Activated CD8-positive, alpha-beta T cell treated with anti-CD3 and anti-CD28 coated beads, Interleukin-2, amount 10 ng/mL, durations not matched to agents 7 days and 5 days (primary cell): ENCODE measurements at regions not wholly inside any gene's neighbourhood (a gene's known extent, or its start where the extent isn't known, plus 50 kb on each side); places are given as distances from the start of the nearest gene placed in this dataset.

Experiments used
- ATAC-seq: fragments of 150-1000 bp; cut with Tn5 transposase; one replicate; pipeline ENCODE4 v1.10.0; 2021; ENCODE audit warnings: moderate library complexity
- CTCF ChIA-PET: fragments of 350-600 bp; sonication (Branson Sonifier 250); formaldehyde crosslinking; loops from one replicate; lab custom pipeline; 2021; ENCODE audit warnings: antibody characterized with exemption; lab: Charles Lee
- POLR2A ChIA-PET: fragments of 350-600 bp; sonication (Branson Sonifier 250); formaldehyde crosslinking; loops from one replicate; lab custom pipeline; 2021; ENCODE audit warnings: antibody characterized with exemption; lab: Charles Lee
- DNase-seq: peaks from one replicate; pipeline ENCODE4 v3.0.0-alpha.2; 2020
- H3K27ac Mint-ChIP-seq: one replicate; pipeline ENCODE4 v1.8.0; 2021; ENCODE audit warnings: mild to moderate bottlenecking, mixed read lengths
- H3K27me3 Mint-ChIP-seq: one replicate; pipeline ENCODE4 v1.8.0; 2021; ENCODE audit warnings: low read depth, mixed read lengths
- H3K36me3 Mint-ChIP-seq: one replicate; pipeline ENCODE4 v1.8.0; 2021; ENCODE audit warnings: low read depth, mixed read lengths
- H3K4me1 Mint-ChIP-seq: one replicate; pipeline ENCODE4 v1.8.0; 2021; ENCODE audit warnings: low read depth, mixed read lengths
- H3K4me3 Mint-ChIP-seq: one replicate; pipeline ENCODE4 v1.8.0; 2021; ENCODE audit warnings: mild to moderate bottlenecking, mixed read lengths
- H3K9me3 Mint-ChIP-seq: one replicate; pipeline ENCODE4 v1.8.0; 2022; ENCODE audit warnings: mixed read lengths; ENCODE audit not compliant: insufficient read depth

DNA sequence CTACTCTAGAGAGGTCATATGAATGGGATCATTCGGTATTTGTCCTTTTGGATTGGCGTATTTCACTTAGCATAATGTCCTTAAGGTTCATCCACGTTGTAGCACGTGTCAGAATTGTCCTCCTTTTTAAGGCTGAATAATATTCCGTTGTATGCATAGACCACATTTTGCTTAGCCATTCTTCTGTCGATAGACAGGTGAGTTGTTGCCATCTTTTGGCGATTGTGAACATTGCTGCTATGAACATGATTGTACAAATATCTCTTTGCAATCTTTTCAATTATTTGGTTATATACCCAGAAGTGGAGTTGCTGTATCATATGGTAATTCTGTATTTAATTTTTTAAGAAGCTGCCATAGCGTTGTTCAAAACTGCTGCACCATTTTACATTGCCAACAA, 52.4 kb upstream of the GOLGA8J start:
- Mint-ChIP-seq H3K27ac (no peak overlapping the region), H3K9me3 (no peaks in the 10 kb centered on the region), H3K4me3 (no peak overlapping the region), H3K36me3 (no peaks in the 10 kb centered on the region), H3K27me3 (peaks cover 2% of the 10 kb centered on the region), H3K4me1 (no peaks in the 10 kb centered on the region)
- no peak for ATAC-seq
- CTCF ChIA-PET = no interaction called here
- POLR2A ChIA-PET = no interaction called here
- no peak for DNase-seq

GRCh38 chr15:30023798-30024295, 58.9 kb upstream of the GOLGA8J start:
- Mint-ChIP-seq H3K36me3 (no peaks in the 10 kb centered on the region), H3K9me3 (no peaks in the 10 kb centered on the region), H3K4me3 (no peak overlapping the region), H3K4me1 (no peaks in the 10 kb centered on the region), H3K27me3 (peaks cover 5% of the 10 kb centered on the region), H3K27ac (no peak overlapping the region)
- ATAC-seq (no peak), DNase-seq (no peak)
- ChIA-PET CTCF (no interaction called here), POLR2A (no interaction called here)

- Mint-ChIP-seq H3K27me3 (peaks cover 6% of the 10 kb centered on the region), H3K36me3 (no peaks in the 10 kb centered on the region), H3K4me1 (no peaks in the 10 kb centered on the region), H3K4me3 (no peak overlapping the region), H3K27ac (no peak overlapping the region), H3K9me3 (no peaks in the 10 kb centered on the region)
- ChIA-PET CTCF (no interaction called here), POLR2A (no interaction called here)
- no peak for ATAC-seq
- no peak for DNase-seq
Observed at GRCh38 chr15:30010746-30011145, 72.0 kb upstream of the GOLGA8J start.

DNA sequence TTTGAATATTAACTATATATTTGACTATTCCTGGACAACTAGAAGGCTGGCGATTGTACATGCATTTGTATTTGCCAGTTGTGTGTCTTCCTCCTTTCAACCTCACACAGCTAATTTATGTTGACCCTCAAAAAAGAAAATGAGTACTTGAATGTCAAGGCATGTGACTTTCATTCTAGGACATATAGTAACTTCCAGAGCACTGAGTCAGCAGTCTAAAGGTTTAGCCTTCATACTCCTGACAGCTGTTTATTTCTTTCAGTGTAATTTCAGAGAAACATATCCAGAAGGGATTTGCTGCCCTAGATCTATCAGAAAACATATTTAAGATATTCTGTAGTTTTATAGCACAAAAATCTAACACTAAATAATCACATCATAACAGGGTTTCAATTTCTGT, 74.6 kb upstream of the GOLGA8J start:
- no peaks in the 10 kb centered on the region for H3K27me3 Mint-ChIP-seq
- H3K27ac Mint-ChIP-seq = no peak overlapping the region
- DNase-seq (no peak), ATAC-seq (no peak)
- H3K4me3 Mint-ChIP-seq = no peak overlapping the region
- H3K4me1 Mint-ChIP-seq = no peaks in the 10 kb centered on the region
- H3K9me3 Mint-ChIP-seq = no peaks in the 10 kb centered on the region
- no peaks in the 10 kb centered on the region for H3K36me3 Mint-ChIP-seq
- POLR2A ChIA-PET = interaction anchor here (0.6 kb wide), 1 partner anchor 21 kb away, joined by 3 read pairs; no protein-coding TSS in a partner anchor
- CTCF ChIA-PET = no interaction called here

- Mint-ChIP-seq H3K27ac (no peak overlapping the region), H3K9me3 (no peaks in the 10 kb centered on the region), H3K4me1 (no peaks in the 10 kb centered on the region), H3K36me3 (no peaks in the 10 kb centered on the region), H3K4me3 (no peak overlapping the region), H3K27me3 (no peaks in the 10 kb centered on the region)
- POLR2A ChIA-PET = no interaction called here
- DNase-seq (no peak), ATAC-seq (no peak)
- CTCF ChIA-PET = no interaction called here
Observed at GRCh38 chr15:30001602-30002001, 81.2 kb upstream of the GOLGA8J start.

DNA sequence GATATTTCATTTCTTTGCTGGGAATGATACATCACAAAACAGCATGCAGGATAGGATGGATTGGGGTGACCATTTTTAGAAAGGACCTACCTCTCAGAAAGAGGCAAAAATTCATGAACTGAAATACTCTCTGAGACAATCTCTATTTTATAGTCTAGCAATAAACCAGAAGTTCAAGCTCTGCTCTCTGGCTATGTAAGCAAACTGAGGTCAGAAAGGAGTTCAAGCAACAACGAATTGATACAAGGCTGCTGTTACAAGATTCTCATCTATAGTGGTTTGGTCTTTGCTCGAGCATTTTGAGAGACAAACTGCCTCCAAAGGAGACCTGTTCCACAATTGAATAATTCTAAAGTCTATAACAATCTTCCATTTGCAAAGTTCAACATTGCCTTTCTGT, 84.7 kb upstream of the GOLGA8J start:
- CTCF ChIA-PET = no interaction called here
- no peak for DNase-seq
- POLR2A ChIA-PET = no interaction called here
- no peaks in the 10 kb centered on the region for H3K4me1 Mint-ChIP-seq
- H3K27ac Mint-ChIP-seq = no peak overlapping the region
- no peaks in the 10 kb centered on the region for H3K9me3 Mint-ChIP-seq
- no peak overlapping the region for H3K4me3 Mint-ChIP-seq
- no peaks in the 10 kb centered on the region for H3K36me3 Mint-ChIP-seq
- no peaks in the 10 kb centered on the region for H3K27me3 Mint-ChIP-seq
- no peak for ATAC-seq

GRCh38 chr15:29997499-29997898, 85.3 kb upstream of the GOLGA8J start:
- CTCF ChIA-PET = no interaction called here
- Mint-ChIP-seq H3K9me3 (no peaks in the 10 kb centered on the region), H3K4me1 (no peaks in the 10 kb centered on the region), H3K36me3 (no peaks in the 10 kb centered on the region), H3K27ac (no peak overlapping the region), H3K4me3 (no peak overlapping the region), H3K27me3 (no peaks in the 10 kb centered on the region)
- POLR2A ChIA-PET = no interaction called here
- DNase-seq (no peak), ATAC-seq (no peak)

DNA sequence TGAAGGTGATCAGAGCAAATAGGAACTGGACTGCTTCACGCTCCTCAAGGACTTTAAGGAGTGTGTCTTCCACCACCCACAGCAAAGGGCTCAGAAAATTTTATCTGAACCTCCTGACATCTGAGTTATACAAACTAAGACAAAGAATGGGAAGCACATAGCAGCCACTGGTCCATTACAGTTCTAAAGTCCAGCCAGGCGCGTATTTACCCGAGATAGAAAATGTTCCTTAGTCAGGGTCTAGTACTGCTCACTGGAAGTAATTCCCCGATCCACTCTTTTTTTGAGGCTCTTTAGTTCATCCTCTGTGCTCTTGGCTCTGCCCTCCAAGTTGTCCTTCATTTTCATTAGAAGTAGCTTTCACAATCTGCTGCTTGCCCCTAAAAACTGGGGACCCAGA, 88.5 kb upstream of the GOLGA8J start:
- Mint-ChIP-seq H3K36me3 (no peaks in the 10 kb centered on the region), H3K27me3 (no peaks in the 10 kb centered on the region), H3K27ac (no peak overlapping the region), H3K4me3 (no peak overlapping the region), H3K9me3 (no peaks in the 10 kb centered on the region), H3K4me1 (no peaks in the 10 kb centered on the region)
- DNase-seq (no peak), ATAC-seq (no peak)
- ChIA-PET POLR2A (no interaction called here), CTCF (no interaction called here)

DNA sequence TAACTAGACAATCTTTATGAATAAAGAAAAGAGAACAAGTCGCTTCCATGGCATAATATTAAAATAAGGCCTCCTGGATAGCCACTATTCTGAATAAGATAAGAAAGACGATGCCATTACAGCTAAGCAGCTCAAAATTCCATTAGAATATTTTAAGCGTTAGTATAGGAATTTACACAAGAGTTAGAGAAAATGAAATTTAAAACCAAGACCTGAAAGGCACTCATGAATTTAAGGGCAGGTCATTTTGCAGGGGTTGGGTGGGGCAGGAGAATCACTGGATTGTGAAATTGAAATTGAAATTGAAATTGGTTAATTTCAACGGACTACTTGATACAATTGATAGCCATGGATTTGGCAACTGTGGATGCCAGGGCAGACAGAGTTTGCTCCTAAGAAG, 91.8 kb upstream of the GOLGA8J start:
- no peak for DNase-seq
- H3K4me3 Mint-ChIP-seq = no peak overlapping the region
- ChIA-PET POLR2A (no interaction called here), CTCF (no interaction called here)
- H3K9me3 Mint-ChIP-seq = no peaks in the 10 kb centered on the region
- ATAC-seq = no peak
- H3K4me1 Mint-ChIP-seq = no peaks in the 10 kb centered on the region
- no peak overlapping the region for H3K27ac Mint-ChIP-seq
- no peaks in the 10 kb centered on the region for H3K36me3 Mint-ChIP-seq
- no peaks in the 10 kb centered on the region for H3K27me3 Mint-ChIP-seq

DNA sequence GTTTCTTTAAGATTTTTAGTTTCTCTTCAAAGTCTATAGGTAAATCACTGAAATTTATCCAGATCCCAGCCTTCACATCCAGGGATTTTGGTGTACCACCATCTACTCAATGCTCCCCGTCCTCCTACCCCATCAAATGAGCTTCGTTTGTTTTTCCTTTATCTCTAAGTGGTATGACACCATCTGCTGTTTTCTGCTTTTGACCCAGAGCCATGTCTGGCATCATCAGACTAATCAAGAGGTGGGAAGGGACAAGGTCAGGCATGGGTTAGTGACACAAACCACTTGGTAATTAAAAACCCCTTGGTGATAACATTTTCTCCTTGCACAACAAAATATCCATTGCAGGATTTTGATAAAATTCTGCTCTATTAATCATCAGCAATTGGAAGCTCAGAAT, 92.7 kb upstream of the GOLGA8J start:
- no peaks in the 10 kb centered on the region for H3K36me3 Mint-ChIP-seq
- H3K27me3 Mint-ChIP-seq = no peaks in the 10 kb centered on the region
- DNase-seq (no peak), ATAC-seq (no peak)
- no peaks in the 10 kb centered on the region for H3K4me1 Mint-ChIP-seq
- no peak overlapping the region for H3K4me3 Mint-ChIP-seq
- POLR2A ChIA-PET = no interaction called here
- no peaks in the 10 kb centered on the region for H3K9me3 Mint-ChIP-seq
- no peak overlapping the region for H3K27ac Mint-ChIP-seq
- CTCF ChIA-PET = no interaction called here

GRCh38 chr15:29988701-29989100, 94.1 kb upstream of the GOLGA8J start:
- H3K36me3 Mint-ChIP-seq = no peaks in the 10 kb centered on the region
- H3K27me3 Mint-ChIP-seq = no peaks in the 10 kb centered on the region
- no peak overlapping the region for H3K4me3 Mint-ChIP-seq
- no peaks in the 10 kb centered on the region for H3K9me3 Mint-ChIP-seq
- POLR2A ChIA-PET = no interaction called here
- H3K27ac Mint-ChIP-seq = no peak overlapping the region
- ATAC-seq (no peak), DNase-seq (no peak)
- CTCF ChIA-PET = no interaction called here
- H3K4me1 Mint-ChIP-seq = no peaks in the 10 kb centered on the region

DNA sequence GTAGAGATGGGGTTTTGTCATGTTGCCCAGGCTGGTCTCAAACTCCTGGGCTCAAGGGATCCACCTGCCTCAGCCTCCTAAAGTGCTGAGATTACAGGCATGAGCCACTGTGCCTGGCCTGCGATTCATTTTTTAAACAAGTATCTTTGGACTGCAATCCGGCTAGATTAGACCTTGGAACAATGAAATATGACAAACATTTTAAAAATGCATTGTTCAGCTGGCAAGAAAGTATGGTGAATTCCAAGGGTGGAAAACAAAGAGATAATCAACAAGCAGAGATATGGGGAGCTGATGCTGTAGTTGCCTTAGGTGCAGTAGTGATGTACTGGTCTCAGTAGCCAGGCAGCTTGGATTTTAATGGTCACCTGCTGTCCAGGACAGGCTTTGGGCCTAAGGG, 95.8 kb upstream of the GOLGA8J start:
- DNase-seq (no peak), ATAC-seq (no peak)
- Mint-ChIP-seq H3K4me3 (no peak overlapping the region), H3K36me3 (no peaks in the 10 kb centered on the region), H3K9me3 (no peaks in the 10 kb centered on the region), H3K27me3 (no peaks in the 10 kb centered on the region), H3K27ac (no peak overlapping the region), H3K4me1 (no peaks in the 10 kb centered on the region)
- ChIA-PET POLR2A (interaction anchor here (0.6 kb wide), 1 partner anchor 21 kb away, joined by 3 read pairs; no protein-coding TSS in a partner anchor), CTCF (no interaction called here)
